ENCODE measurements at regions not wholly inside any gene's neighbourhood (a gene's known extent, or its start where the extent isn't known, plus 50 kb on each side); places are given as distances from the start of the nearest gene placed in this dataset.

DNA sequence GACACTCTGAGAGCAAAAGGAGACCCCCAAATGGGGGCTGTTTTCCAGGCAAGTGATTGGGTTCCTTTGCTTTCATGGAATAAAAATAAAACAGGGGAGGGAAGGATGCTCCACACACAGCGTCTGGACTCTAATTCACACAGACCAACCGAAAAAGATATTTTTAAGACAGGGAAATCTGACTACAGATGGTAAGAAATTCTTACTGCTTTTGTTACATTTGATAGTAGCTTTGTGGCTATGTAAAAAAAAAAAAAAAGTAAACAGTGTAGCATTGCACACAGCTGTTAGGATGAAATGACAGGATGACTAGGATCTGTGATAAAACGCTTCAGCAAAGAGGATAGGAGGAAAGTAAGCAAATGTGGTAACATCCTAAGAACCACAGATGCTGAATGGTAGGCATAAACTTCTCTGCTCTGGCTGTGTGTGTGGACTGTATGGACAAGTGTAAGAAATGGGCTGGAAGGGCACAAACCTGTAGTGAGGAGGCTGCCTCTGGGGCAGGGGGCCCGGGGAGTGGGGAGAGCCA lies 207.6 kb downstream of the ANAPC1 start:
- no peak for DNase-seq

DNA sequence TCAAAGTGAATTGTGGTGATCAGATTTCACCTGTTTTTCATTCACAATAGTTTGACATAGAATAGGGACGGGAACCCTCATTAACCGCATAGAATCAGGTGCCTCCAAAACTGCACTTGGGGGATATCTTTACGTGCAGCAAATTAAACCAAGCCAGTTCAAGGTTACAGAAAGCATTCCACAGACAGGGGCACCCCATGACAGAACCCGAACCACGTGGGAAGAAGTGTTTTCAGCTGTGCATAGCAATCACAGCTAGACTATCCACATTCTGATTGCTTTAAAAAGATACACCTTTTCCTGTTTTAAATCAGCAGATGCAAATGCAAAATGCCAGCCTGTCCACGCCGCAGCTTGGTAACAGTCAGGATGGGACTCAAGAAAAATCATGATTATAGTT lies 205.8 kb downstream of the ANAPC1 start:
- no peak for DNase-seq

- DNase-seq: no peak
These were observed 205.3 kb downstream of the ANAPC1 start for GRCh38 chr2:111678651-111679050.

- DNase-seq: no peak
These were observed 204.8 kb downstream of the ANAPC1 start for GRCh38 chr2:111679202-111679601.

GRCh38 chr2:111684611-111685010 lies 199.4 kb downstream of the ANAPC1 start:
- DNase-seq: no peak

GRCh38 chr2:111685342-111685741 lies 198.7 kb downstream of the ANAPC1 start:
- DNase-seq: no peak

DNA sequence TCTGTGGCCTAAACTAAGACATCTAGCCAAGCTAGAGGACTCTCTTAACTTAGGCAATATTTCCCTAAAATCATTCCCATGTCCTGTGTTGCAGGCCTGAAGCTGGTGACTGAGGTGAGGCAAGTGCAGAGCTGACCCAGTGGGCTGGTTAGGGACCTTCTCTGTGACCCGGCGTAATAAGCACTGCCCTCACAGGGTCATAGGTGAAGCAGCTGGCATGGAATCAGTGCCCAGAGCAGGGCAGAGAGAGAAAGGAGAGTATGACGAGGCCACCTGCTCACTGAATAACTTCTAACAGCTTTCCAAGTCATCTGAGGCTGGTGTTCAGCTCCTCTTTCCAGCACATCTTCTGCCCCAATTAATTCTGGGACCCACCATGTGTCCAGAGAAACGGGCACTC lies 197.0 kb downstream of the ANAPC1 start:
- DNase-seq: no peak

GRCh38 chr2:111687911-111688310 lies 196.1 kb downstream of the ANAPC1 start:
- no peak for DNase-seq

DNA sequence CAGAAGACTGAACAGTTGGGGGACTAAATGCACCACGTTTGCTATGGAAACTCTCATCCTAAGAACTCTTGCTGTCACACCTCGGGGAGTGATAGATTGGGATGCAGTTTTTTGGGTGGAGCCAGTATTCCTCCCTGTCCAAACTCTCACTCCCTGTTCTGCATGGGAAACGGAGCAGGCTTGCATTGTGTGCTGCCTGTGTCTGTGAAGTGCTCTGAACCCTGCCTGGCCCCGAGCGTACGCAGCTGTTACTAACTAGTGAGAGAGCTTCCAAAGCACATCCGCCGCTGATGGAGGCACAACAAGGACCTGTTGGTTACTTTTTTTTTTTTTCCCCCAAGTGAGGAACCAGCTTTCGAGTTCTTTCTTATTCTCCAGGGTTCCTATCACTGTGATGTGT lies 195.5 kb downstream of the ANAPC1 start:
- no peak for DNase-seq

DNA sequence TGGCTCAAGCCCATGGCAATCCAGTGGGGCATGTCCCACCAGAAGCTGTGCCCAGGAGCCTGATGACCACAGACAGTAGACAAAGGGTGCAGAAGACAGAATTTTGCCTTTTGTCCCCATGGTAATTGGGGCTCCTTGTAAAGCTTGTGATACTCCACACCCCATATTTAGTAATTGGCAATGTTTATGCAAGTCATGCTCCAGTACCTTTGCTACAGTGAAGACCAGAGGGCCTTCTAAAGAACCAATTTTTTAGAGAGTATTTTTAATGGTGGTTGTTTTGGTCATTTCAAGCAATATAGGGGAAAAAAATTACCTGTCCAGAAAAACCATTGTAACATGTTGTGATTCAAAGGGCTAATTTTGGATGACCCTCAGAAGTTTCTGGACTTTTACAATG lies 194.8 kb downstream of the ANAPC1 start:
- no peak for DNase-seq

DNA sequence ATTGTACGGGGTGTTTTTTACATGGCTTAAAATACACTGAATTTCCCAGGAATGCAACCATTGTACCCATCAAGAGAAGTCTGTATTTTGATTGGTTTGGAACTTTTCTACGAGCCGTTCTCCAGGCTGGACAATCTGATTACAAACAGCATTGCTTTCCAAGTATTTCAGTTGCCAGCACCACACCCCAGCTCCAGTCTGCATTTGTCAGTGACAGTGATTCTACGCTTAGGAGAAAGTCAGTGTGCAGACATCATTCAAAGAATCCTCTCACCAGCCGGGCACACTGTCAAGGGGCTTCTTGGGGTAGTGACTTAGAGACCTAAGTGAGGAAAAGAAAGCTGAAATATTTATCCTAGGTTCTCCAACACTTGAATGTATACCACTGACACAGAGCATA lies 194.1 kb downstream of the ANAPC1 start:
- DNase-seq: no peak

DNA sequence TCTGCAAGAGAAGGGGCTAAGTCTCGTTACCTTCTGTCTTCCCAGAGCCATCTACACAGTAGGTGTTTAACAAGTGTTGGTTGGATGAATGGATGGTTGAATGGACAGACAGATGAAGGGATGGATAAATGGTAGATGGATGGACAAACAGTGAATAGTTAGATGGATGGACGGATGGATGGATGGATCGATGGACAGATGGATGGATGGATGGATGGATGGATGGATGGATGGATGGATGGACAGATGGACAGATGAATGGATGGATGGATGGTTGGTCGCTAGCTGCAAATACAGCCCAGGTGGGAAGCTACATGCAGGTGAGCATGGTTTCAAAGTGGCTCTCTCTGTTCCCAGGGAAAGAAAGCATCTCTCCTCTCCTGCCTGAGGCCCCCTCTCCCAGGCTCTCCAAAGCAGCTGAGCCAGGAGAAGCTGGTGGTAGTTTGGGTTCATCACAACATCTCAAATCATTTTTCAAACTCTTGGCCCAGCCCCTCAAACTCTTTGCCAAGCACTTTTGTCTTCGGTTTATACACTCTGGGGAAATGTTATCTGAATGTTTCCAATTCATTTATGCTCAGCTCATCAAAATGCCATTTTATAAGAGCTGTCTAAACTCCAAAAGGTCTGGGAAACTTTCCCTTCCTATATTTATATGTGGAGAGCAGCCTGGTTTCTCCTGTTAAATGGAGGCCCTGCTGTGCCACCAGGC lies 192.7 kb downstream of the ANAPC1 start:
- no peak for DNase-seq

- DNase-seq: no peak
These were observed 191.7 kb downstream of the ANAPC1 start for GRCh38 chr2:111692311-111692710.

- no peak for DNase-seq
These were observed 189.3 kb downstream of the ANAPC1 start for GRCh38 chr2:111694700-111695101.

DNA sequence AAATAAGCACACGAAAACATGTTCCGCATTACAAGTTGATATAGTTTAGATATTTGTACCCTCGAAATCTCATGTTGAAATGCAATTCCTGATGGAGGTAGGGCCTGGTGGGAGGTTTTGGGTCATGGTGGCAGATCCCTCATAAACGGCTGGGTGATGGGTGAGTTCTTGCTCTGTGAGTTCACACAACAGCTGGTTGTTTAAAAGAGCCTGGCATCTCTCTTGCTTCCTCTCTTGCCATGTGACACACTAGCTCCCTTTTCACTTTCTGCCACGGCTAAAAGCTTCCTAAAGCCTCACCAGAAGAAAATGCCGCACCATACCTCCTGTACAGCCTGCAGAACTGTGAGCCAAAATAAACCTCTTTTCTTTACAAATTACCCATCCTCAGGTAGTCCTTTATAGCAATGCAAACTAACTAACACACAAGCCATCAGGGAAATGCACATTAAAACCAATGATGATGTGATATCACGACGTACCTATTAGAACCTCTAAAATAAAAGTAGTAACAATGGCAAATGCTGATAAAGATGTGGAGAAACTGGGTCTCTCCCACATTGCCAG lies 188.5 kb downstream of the ANAPC1 start:
- no peak for DNase-seq

GRCh38 chr2:111696226-111696625 lies 187.8 kb downstream of the ANAPC1 start:
- DNase-seq: no peak

- no peak for DNase-seq
These were observed 186.4 kb downstream of the ANAPC1 start for GRCh38 chr2:111697560-111697959.

- no peak for DNase-seq
These were observed 185.9 kb downstream of the ANAPC1 start for GRCh38 chr2:111698089-111698488.

DNA sequence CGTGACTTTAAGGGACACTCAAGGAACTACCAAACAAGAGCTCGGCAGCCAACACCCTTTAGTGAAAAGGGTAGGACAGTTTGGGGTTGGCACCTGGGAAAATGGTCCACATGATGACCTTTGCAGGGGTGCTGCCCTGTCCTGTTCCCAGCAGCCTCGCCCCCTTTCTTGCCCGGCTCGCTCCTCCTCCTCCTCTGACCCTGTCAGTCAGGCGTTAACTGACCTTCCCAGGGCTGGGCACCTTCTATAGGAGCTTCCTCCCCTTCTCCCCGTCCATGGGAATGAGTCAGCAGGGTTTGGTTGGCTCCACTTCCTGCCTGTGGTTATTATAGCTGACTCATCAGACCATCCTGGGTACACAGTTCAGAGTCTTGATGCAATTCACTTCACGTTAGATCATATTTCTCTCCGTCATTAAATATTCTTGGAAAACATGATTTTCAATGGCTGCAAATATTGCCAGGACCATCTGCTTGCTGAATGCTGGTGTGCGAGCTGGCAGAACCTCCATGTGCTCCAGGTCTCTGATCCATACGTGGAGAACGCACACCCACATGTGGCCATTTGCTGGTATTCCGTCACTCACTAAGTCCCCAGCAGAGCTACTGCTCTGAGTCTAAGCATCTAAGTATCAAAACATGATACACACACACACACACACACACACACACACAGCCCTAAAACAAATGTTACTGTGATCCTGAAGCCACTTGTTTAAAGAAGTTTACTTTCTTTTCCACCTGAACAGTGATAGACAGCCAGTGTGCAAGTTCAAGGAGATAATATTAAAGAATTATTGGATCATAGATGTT lies 185.0 kb downstream of the ANAPC1 start:
- no peak for DNase-seq

DNA sequence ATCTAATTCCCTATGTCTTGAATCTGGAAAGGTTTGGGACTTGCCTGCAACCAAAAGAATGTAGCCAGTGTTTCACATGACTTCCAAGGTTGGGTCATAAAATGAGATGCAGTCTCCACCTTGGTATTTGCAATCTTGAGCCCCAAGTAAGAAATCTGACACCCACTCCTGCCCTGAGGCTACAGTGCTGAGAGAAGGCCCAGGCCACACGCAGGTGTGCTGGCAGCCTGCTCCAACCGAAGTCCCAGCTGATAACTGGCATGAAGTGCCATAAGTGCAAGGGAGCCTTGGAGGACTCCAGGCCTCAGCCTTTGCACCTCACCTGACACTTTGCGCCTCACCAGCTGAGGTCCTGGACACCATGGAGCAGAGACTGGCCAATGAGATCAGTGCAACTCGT lies 182.7 kb downstream of the ANAPC1 start:
- DNase-seq: no peak

DNA sequence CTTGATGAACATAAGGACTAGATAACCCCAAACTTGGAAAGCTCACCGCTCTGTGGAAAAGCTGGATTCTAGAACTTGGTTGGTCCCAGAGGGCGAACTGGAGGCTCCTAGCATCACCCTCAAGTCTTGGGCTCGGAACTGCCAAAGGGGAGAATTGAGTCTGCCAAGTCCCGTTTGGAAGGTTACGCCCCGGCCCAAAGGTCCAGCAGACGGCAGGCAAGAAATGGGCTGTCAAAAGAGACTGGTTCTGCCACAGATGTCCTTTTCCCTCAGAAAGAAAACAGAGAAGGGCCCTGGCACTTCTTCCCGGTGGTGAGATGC lies 182.2 kb downstream of the ANAPC1 start:
- DNase-seq: no peak

- DNase-seq: peak in 1 of 4 experiments; percentile 1
These were observed 181.7 kb downstream of the ANAPC1 start for GRCh38 chr2:111702119-111702803.

- DNase-seq: no peak
These were observed 181.2 kb downstream of the ANAPC1 start for GRCh38 chr2:111702804-111703196.

Data from activated naive CD4-positive, alpha-beta T cell (primary cell).